ENCODE measurements at regions not wholly inside any gene's neighbourhood (a gene's known extent, or its start where the extent isn't known, plus 50 kb on each side); places are given as distances from the start of the nearest gene placed in this dataset.

GRCh38 chr7:24388212-24388611 lies 104.2 kb downstream of the NPY start:
- TF ChIP-seq TAF1 (IDR thresholded peaks at IDR 0.05; ENCODE audit: borderline replicate concordance, insufficient read depth, low read length) (no peak), POLR2AphosphoS5 (IDR thresholded peaks at IDR 0.05; ENCODE audit: low read depth, low read length) (no peak)

Measured in PFSK-1 (cell line).